ENCODE measurements at regions not wholly inside any gene's neighbourhood (a gene's known extent, or its start where the extent isn't known, plus 50 kb on each side); places are given as distances from the start of the nearest gene placed in this dataset.

DNA sequence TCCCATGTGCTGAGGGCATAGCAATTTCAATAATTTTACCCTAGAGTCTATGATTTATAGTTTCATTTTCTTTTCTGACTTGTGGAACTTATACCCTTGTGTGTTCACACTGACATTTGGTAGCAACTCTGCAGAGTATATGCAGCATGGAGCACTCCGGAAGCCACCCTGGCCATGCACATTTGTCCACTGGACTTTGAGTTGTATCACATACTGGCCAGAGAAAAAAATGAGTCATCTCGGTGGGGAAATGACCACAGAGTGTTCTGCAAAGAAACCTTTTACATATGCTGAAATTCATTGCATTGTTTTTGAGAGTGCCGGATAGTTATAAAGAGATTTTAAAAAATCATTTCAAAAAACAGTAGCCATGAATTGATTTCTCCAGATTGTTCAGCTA is 164.8 kb upstream of the COBL start:
- no peak overlapping the region for H3K4me3 ChIP-seq
- H3K27me3 ChIP-seq: no peaks in the 10 kb centered on the region
- H3K4me1 ChIP-seq: no peaks in the 10 kb centered on the region
- no peaks in the 10 kb centered on the region for H3K9me3 ChIP-seq
- no peaks in the 10 kb centered on the region for H3K36me3 ChIP-seq
- no peak for DNase-seq
- WGBS, 2 donors: 86 to 89% methylated on average over 3 of the region's 3 CpGs
- H3K27ac ChIP-seq: no peak overlapping the region
- intact Hi-C loops (cut with DNase I): no loop called here
- TF ChIP-seq POLR2A (IDR thresholded peaks at IDR 0.05) (no peak), CTCF (IDR thresholded peaks at IDR 0.05) (no peak), POLR2AphosphoS5 (IDR thresholded peaks at IDR 0.05) (no peak), EP300 (IDR thresholded peaks at IDR 0.05) (no peak)

DNA sequence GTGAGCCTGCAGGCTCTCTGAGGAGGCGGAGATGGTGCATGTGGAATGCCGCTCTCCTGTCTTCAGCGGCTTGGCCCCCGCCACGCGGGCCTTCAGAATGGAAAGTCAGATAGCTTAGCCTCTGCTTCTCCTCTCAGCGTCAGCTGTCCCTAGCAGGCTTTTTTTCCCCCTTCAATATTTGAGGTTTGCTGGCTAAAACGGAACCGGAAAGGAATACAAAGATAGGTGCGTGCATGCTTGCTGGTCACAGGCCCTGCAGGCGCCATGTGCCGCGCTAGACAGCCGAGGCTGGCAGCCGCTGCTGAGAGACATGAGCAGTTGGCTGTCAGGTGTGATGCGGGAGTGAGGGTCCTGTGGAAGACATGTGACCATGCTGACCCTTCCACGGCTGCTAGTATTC is 161.2 kb upstream of the COBL start:
- no peaks in the 10 kb centered on the region for H3K4me1 ChIP-seq
- H3K27ac ChIP-seq: no peak overlapping the region
- no peak overlapping the region for H3K4me3 ChIP-seq
- TF ChIP-seq POLR2AphosphoS5 (IDR thresholded peaks at IDR 0.05) (no peak), CTCF (IDR thresholded peaks at IDR 0.05) (no peak), EP300 (IDR thresholded peaks at IDR 0.05) (no peak), POLR2A (IDR thresholded peaks at IDR 0.05) (no peak)
- intact Hi-C loops (cut with DNase I): no loop called here
- no peaks in the 10 kb centered on the region for H3K36me3 ChIP-seq
- no peaks in the 10 kb centered on the region for H3K27me3 ChIP-seq
- no peaks in the 10 kb centered on the region for H3K9me3 ChIP-seq
- no peak for DNase-seq
- 93 to 98% methylated on average over 17 of the region's 17 CpGs for WGBS, 2 donors

- TF ChIP-seq POLR2A (IDR thresholded peaks at IDR 0.05) (no peak), CTCF (IDR thresholded peaks at IDR 0.05) (no peak), POLR2AphosphoS5 (IDR thresholded peaks at IDR 0.05) (no peak), EP300 (IDR thresholded peaks at IDR 0.05) (no peak)
Observed at GRCh38 chr7:51477323-51477722, 160.7 kb upstream of the COBL start.

DNA sequence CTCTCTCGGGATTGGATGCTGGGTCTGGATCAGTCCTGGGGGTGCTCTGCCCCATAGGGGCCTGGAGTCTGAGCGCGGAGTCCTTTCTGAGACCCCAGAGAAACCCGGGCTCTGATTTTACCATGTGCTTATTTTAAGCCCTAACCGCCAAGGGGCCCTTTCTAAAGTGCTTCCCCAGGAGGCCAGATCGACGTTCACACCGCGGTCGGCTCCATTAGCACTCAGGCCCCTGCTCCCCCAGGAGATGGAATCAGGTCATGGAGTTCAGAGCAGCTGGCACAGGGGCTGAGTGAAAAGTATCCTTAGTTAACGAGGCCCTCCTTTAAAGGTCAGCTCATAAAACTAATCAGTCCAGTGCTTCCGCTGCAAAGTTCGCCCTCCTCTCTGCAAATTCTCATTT is 159.4 kb upstream of the COBL start:
- intact Hi-C loops (cut with DNase I): no loop called here
- TF ChIP-seq POLR2A (IDR thresholded peaks at IDR 0.05) (no peak), CTCF (IDR thresholded peaks at IDR 0.05) (no peak), EP300 (IDR thresholded peaks at IDR 0.05) (no peak), POLR2AphosphoS5 (IDR thresholded peaks at IDR 0.05) (no peak)
- Histone ChIP-seq H3K9me3 (no peaks in the 10 kb centered on the region), H3K27ac (no peak overlapping the region), H3K36me3 (no peaks in the 10 kb centered on the region), H3K4me3 (no peak overlapping the region), H3K27me3 (peaks cover 0 to 10% (median 0%) of the 10 kb centered on the region in 3 donors), H3K4me1 (peaks cover 0 to 7% (median 3%) of the 10 kb centered on the region in 4 donors)
- no peak for DNase-seq
- 88 to 95% methylated on average over 13 of the region's 13 CpGs for WGBS, 2 donors

More at GRCh38 chr7:51477323-51477722, 160.7 kb upstream of the COBL start:
- no peaks in the 10 kb centered on the region for H3K9me3 ChIP-seq
- H3K4me3 ChIP-seq: no peak overlapping the region
- intact Hi-C loops (cut with DNase I): no loop called here
- no peak for DNase-seq
- no peak overlapping the region for H3K27ac ChIP-seq
- H3K36me3 ChIP-seq: no peaks in the 10 kb centered on the region
- H3K4me1 ChIP-seq: no peaks in the 10 kb centered on the region
- 77 to 94% methylated on average over 8 of the region's 8 CpGs for WGBS, 2 donors
- H3K27me3 ChIP-seq: peaks cover 0 to 2% (median 0%) of the 10 kb centered on the region in 3 donors

- intact Hi-C loops (cut with DNase I): no loop called here
- TF ChIP-seq EP300 (IDR thresholded peaks at IDR 0.05): no peak
- no peak for TF ChIP-seq POLR2AphosphoS5 (IDR thresholded peaks at IDR 0.05)
- no peak for TF ChIP-seq CTCF (IDR thresholded peaks at IDR 0.05)
Observed at GRCh38 chr7:51472873-51473272, 156.3 kb upstream of the COBL start.

More at GRCh38 chr7:51472873-51473272, 156.3 kb upstream of the COBL start:
- H3K9me3 ChIP-seq: no peaks in the 10 kb centered on the region
- H3K4me1 ChIP-seq: peaks cover 0 to 7% (median 3%) of the 10 kb centered on the region in 4 donors
- H3K36me3 ChIP-seq: no peaks in the 10 kb centered on the region
- H3K27ac ChIP-seq: no peak overlapping the region
- no peak overlapping the region for H3K4me3 ChIP-seq
- 76 to 93% methylated on average over 6 of the region's 6 CpGs for WGBS, 2 donors
- H3K27me3 ChIP-seq: peaks cover 0 to 20% (median 0%) of the 10 kb centered on the region in 3 donors
- DNase-seq: no peak

Data from sigmoid colon (tissue), 6 donors.